Common myeloid progenitor, CD34-positive (primary cell): ENCODE measurements at regions not wholly inside any gene's neighbourhood (a gene's known extent, or its start where the extent isn't known, plus 50 kb on each side); places are given as distances from the start of the nearest gene placed in this dataset.

Experiments used
- CTCF ChIA-PET: fragments of 350-600 bp; sonication (Branson Sonifier 250); formaldehyde crosslinking; loops from one replicate; lab custom pipeline; 2021; ENCODE audit warnings: antibody characterized with exemption; lab: Charles Lee
- POLR2A ChIA-PET: fragments of 350-600 bp; sonication (Branson Sonifier 250); formaldehyde crosslinking; loops from one replicate; lab custom pipeline; 2021; ENCODE audit warnings: antibody characterized with exemption; lab: Charles Lee
- DNase-seq, 3 donors: peaks; one replicate each; pipeline versions ENCODE4 v3.0.0 to v3.0.0-alpha.2; 2013
- H3K27ac ChIP-seq, 2 experiments: 1 replicate in 1 of 2; 2 replicates in 1 of 2; pipeline ENCODE4 v1.7.0; 2013; ENCODE audit warnings: inconsistent platforms in 2 of 2, low read length in 2 of 2, mild to moderate bottlenecking in 2 of 2, low read depth in 1 of 2, moderate library complexity in 1 of 2; ENCODE audit not compliant: severe bottlenecking in 2 of 2, insufficient read depth in 1 of 2, poor library complexity in 1 of 2
- H3K27me3 ChIP-seq, 5 experiments: replicated peaks in 2 of 5; 1 replicate in 3 of 5; 2 replicates in 2 of 5; pipeline versions ENCODE4 v1.6.1 to v1.7.0; 2013; ENCODE audit warnings: low read length in 4 of 5, mild to moderate bottlenecking in 2 of 5, moderate library complexity in 2 of 5, inconsistent platforms in 1 of 5; ENCODE audit not compliant: insufficient read depth in 5 of 5, control insufficient read depth in 4 of 5
- H3K36me3 ChIP-seq, 4 experiments: 1 replicate in 2 of 4; 2 replicates in 2 of 4; pipeline versions ENCODE4 v1.6.1 to v1.7.0; 2013; ENCODE audit warnings: low read length in 3 of 4, control low read depth in 1 of 4, mild to moderate bottlenecking in 1 of 4; ENCODE audit not compliant: control insufficient read depth in 4 of 4, insufficient read depth in 4 of 4
- H3K4me1 ChIP-seq, 4 experiments: 1 replicate in 3 of 4; 2 replicates in 1 of 4; pipeline versions ENCODE4 v1.6.1 to v1.7.1; 2013; ENCODE audit warnings: low read length in 3 of 4, mild to moderate bottlenecking in 3 of 4, control low read depth in 1 of 4, inconsistent platforms in 1 of 4, moderate library complexity in 1 of 4; ENCODE audit not compliant: control insufficient read depth in 4 of 4, insufficient read depth in 4 of 4; ENCODE audit errors: control extremely low read depth in 1 of 4
- H3K4me3 ChIP-seq, 7 experiments: 1 replicate in 4 of 7; 2 replicates in 3 of 7; pipeline versions ENCODE4 v1.5.1 to v1.7.0; 2013; ENCODE audit warnings: mild to moderate bottlenecking in 7 of 7, low read length in 6 of 7, moderate library complexity in 6 of 7, inconsistent platforms in 2 of 7, low read depth in 2 of 7, control low read depth in 1 of 7; ENCODE audit not compliant: insufficient read depth in 4 of 7, control insufficient read depth in 1 of 7; ENCODE audit errors: extremely low read depth in 1 of 7
- H3K9me3 ChIP-seq, 5 experiments: 1 replicate in 4 of 5; 2 replicates in 1 of 5; pipeline versions ENCODE4 v1.6.1 to v1.7.1; 2013; ENCODE audit warnings: low read length in 4 of 5, mild to moderate bottlenecking in 2 of 5, inconsistent platforms in 1 of 5, low read depth in 1 of 5, moderate library complexity in 1 of 5; ENCODE audit not compliant: control insufficient read depth in 4 of 5, insufficient read depth in 2 of 5; ENCODE audit errors: control extremely low read depth in 1 of 5
- WGBS: methylation state at CpG from one replicate; pipeline ENCODE4 v1.1.5; 2013; ENCODE audit not compliant: insufficient coverage; 5-methylcytosine and 5-hydroxymethylcytosine counted together

DNA sequence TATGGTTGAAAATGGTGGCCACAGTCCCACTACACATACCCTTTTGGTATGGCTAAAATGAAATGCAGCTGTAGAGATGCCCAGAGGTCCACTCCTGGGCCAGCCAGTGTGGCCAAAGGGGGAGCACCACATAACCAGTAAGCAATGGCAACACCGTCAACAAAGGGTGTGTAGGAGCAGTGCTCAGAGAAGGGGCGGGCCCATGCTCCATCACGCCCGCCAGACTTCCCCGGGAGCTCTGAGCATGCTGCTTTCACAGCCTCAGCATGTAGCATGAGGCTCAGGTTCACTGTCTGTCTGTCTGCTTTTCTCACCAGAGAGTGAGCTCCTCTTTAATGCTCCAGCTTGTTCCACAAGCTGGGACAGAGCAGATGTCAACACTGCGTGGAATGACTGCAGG is 537.6 kb downstream of the MATN1 start:
- WGBS = 55% methylated on average over 5 of the region's 6 CpGs
- Histone ChIP-seq H3K27me3 (peaks cover 0 to 24% (median 4%) of the 10 kb centered on the region in 5 experiments), H3K36me3 (no peaks in the 10 kb centered on the region), H3K4me3 (no peak overlapping the region), H3K9me3 (no peaks in the 10 kb centered on the region), H3K4me1 (peaks cover 0 to 1% (median 0%) of the 10 kb centered on the region in 4 experiments), H3K27ac (no peak overlapping the region)
- DNase-seq = no peak
- POLR2A ChIA-PET = no interaction called here
- CTCF ChIA-PET = no interaction called here

DNA sequence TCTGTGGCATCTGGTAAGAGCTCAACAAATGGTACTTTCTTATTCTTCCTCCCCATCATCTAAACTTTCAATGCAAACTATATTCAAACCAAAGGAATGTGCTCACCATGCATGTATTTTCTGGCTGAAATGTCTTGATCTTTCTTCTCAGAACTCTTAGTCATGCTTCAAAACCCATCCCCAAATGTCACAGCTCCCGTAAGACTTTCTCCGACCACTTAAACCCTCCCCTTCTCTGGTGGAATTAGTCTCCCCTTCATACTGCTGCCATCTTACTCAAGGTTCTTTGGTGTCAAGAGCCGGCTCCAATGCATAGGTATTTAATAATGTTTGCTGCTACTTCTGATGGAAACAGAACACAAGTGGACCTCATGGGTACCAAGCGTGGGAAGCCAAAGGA is 538.1 kb downstream of the MATN1 start:
- POLR2A ChIA-PET = no interaction called here
- CTCF ChIA-PET = no interaction called here
- peaks cover 0 to 24% (median 4%) of the 10 kb centered on the region in 5 experiments for H3K27me3 ChIP-seq
- H3K27ac ChIP-seq = no peak overlapping the region
- WGBS = 92% methylated on average over 2 of the region's 4 CpGs
- H3K9me3 ChIP-seq = no peaks in the 10 kb centered on the region
- no peak for DNase-seq
- no peak overlapping the region for H3K4me3 ChIP-seq
- no peaks in the 10 kb centered on the region for H3K4me1 ChIP-seq
- no peaks in the 10 kb centered on the region for H3K36me3 ChIP-seq

DNA sequence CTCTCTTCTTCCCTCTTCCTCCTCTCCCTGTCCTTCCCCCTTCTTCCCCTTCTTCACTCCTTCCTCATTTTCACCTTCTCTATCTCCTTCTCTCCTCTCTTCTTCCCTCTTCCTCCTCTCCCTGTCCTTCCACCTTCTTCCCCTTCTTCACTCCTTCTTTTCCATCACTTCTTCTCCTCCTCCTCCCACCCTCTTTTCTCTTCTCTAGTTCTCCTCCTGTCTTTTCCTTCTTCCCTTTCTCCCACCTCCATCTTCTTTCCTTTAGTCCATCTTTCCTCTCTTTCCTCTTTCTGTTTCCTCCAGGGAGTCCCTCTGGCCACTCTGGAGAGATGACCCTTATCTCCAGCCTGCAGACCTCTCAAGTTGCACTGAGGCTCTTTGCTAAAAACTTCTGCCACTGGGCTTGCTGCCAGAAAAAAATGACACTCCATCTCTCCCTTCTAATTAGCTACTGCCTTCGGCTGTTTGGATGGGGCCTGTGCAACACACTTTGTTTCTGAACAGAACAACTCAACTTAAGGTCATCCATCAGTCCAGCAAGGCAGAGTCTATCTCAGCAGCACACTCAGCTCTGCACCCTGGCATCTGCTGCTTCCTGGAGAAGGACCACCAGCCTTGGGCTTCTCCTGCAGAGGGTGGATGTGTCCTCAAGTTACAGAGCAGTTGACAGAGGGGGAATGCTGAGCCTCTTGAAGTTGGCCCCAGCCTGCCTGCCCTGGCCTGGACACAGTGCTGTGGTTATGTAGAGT is 538.8 kb downstream of the MATN1 start:
- H3K4me3 ChIP-seq = no peak overlapping the region
- no peaks in the 10 kb centered on the region for H3K36me3 ChIP-seq
- CTCF ChIA-PET = no interaction called here
- H3K27ac ChIP-seq = no peak overlapping the region
- H3K9me3 ChIP-seq = no peaks in the 10 kb centered on the region
- 44% methylated on average over 1 of the region's 1 CpG for WGBS
- POLR2A ChIA-PET = no interaction called here
- DNase-seq = no peak
- H3K4me1 ChIP-seq = no peaks in the 10 kb centered on the region
- peaks cover 0 to 24% (median 4%) of the 10 kb centered on the region in 5 experiments for H3K27me3 ChIP-seq

DNA sequence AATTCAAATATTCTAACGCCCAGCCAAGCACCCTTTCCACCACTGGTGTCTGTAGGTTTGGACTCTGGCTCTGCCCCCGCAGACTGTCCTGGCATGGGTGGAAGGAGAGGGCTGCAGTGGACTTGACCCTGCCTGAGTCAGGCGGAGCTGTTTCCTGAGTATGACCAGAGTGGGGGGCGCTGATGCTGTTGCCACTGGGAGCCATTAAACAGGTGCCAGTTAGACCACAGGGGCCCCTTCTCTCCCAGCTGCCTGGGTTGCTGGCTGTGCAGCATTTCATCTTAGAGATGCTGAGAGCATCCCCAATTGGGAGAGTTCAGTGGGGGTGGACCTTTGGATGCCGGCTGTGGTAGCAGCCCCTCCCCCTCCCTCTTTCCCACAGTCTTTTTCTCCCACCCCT is 539.5 kb downstream of the MATN1 start:
- no peak overlapping the region for H3K27ac ChIP-seq
- H3K4me3 ChIP-seq = no peak overlapping the region
- no peaks in the 10 kb centered on the region for H3K4me1 ChIP-seq
- no peak for DNase-seq
- CTCF ChIA-PET = no interaction called here
- peaks cover 0 to 24% (median 4%) of the 10 kb centered on the region in 5 experiments for H3K27me3 ChIP-seq
- 85% methylated on average over 5 of the region's 5 CpGs for WGBS
- POLR2A ChIA-PET = no interaction called here
- no peaks in the 10 kb centered on the region for H3K9me3 ChIP-seq
- no peaks in the 10 kb centered on the region for H3K36me3 ChIP-seq

DNA sequence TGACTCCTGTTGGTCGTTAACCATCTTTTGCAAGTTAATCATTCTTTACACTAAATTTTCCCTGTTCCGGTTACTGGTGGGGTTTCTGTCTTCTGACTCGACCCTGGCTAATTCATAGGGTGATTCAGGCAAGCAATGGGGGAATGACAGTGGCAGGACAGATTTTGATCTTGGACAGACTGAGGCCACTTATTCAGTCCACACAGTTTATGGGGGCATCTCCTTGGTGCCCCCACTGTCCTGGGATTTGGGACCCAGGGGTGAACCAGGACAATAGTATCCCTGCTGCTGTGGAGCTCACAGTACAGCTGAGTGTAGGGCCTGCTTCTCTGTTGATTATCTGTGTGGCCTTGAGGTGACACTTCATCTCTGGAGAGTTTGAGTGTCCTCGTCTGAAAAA is 540.4 kb downstream of the MATN1 start:
- Histone ChIP-seq H3K9me3 (no peaks in the 10 kb centered on the region), H3K27me3 (peaks cover 0 to 24% (median 4%) of the 10 kb centered on the region in 5 experiments), H3K27ac (no peak overlapping the region), H3K4me1 (no peaks in the 10 kb centered on the region), H3K4me3 (no peak overlapping the region), H3K36me3 (no peaks in the 10 kb centered on the region)
- WGBS = 100% methylated on average over 2 of the region's 4 CpGs
- POLR2A ChIA-PET = no interaction called here
- no peak for DNase-seq
- CTCF ChIA-PET = no interaction called here

DNA sequence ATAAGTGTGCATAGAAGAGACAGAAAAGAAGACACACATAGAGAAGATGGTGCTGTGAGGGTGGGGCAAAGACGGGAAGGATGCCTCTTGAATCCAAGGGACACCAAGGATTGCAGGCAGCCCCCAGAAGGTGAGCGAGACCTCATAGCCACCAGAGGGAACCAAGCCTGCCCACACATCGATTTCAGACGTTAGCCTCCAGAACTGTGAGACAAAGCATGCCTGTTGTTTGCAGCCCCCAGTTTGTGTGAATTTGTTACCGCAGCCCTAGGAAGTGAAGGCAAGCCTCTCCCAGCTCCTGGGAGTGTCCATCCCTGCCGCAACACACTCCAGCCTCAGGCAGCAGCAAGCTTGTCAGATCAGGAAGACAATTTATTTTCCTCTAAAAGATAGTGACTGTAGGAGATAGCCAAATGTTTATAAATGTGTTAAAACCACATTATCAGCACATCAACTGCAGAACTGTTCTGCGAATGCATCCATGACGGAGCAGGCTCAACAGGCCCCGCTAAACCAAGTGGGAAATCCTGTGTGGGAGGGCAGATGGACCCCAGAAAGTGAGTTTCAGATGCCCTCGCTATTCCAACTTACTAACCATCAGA is 543.3 kb downstream of the MATN1 start:
- 93% methylated on average over 6 of the region's 10 CpGs for WGBS
- no peak for DNase-seq
- ChIA-PET POLR2A (no interaction called here), CTCF (no interaction called here)
- no peak overlapping the region for H3K27ac ChIP-seq
- no peak overlapping the region for H3K4me3 ChIP-seq
- peaks cover 0 to 9% (median 3%) of the 10 kb centered on the region in 5 experiments for H3K27me3 ChIP-seq
- no peaks in the 10 kb centered on the region for H3K4me1 ChIP-seq
- no peaks in the 10 kb centered on the region for H3K9me3 ChIP-seq
- no peaks in the 10 kb centered on the region for H3K36me3 ChIP-seq

DNA sequence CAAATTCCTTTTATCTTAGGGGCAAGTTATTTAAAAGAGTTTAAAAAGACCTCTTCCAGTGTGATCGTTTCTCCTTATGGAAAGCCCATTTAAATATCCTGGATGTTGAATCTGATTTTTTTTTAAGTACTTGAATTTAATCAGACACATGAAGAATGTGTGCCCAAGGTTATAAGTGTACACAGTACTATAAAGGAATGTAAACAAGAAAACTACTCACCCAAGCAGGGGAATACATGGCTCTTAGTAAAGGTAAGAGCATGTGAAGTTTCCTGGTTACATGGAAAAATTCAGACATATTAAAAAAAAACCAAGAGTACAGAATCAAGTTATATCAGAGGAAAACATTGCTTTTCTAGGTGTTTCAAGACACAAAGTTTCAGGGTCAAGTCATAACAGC is 546.9 kb downstream of the MATN1 start:
- no peaks in the 10 kb centered on the region for H3K36me3 ChIP-seq
- no peak overlapping the region for H3K4me3 ChIP-seq
- ChIA-PET CTCF (no interaction called here), POLR2A (no interaction called here)
- peaks cover 0 to 5% (median 0%) of the 10 kb centered on the region in 5 experiments for H3K27me3 ChIP-seq
- no peaks in the 10 kb centered on the region for H3K9me3 ChIP-seq
- H3K27ac ChIP-seq = no peak overlapping the region
- DNase-seq = no peak
- H3K4me1 ChIP-seq = no peaks in the 10 kb centered on the region
- no CpG with 5 or more reads among the region's 1 CpG for WGBS
